Fibroblast of skin of abdomen (primary cell): ENCODE measurements at regions not wholly inside any gene's neighbourhood (a gene's known extent, or its start where the extent isn't known, plus 50 kb on each side); places are given as distances from the start of the nearest gene placed in this dataset.
"Not testable (repeated sequence)": the region's sequence is repeated elsewhere in the genome, so short reads cannot be mapped to it uniquely, and the experiment has no call there.

Source experiments
- DNase-seq: peaks from one replicate; pipeline ENCODE4 v3.0.0-alpha.2; 2013

DNA sequence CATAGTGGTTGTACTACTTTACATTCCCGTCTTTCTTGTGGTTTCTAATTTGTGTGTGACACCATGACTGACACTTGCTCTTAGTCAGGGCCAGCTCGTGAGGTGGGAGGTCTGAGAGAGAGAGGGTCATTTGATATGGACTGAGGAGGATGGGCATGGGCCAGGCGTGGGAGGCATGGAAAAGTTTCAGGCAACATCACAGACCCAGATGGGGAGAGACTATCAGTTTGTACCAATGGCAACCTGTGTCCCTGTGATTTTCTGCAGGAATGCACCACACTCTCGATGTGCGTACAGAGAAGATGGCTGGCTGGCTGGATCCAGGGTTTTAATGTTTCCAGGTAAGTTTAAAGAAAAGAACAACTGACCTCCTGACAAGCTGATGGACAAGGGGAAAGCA is 273.6 kb downstream of the CYRIA start:
- no peak for DNase-seq

- no peak for DNase-seq
Measured at GRCh38 chr2:16390561-16390960, 275.1 kb downstream of the CYRIA start.

DNA sequence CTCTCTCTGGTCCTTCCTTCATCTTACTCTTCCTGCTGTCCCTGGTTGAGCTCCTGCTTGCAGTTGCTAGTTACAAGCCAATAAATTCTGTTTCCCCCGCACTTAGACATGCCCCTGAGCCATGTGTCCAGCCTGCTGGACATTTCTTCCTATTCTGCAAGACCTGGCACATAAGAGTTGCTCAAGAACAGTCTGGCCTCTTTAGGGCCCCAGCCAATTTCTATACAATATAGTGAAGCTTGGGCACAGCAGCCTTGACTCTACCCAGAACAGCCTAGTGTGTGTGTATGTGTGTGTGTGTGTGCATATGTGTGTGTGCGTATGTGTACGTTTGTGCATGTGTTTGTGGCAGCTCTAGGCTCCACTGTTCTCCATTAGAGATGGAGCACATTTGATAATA is 276.0 kb downstream of the CYRIA start:
- no peak for DNase-seq

DNA sequence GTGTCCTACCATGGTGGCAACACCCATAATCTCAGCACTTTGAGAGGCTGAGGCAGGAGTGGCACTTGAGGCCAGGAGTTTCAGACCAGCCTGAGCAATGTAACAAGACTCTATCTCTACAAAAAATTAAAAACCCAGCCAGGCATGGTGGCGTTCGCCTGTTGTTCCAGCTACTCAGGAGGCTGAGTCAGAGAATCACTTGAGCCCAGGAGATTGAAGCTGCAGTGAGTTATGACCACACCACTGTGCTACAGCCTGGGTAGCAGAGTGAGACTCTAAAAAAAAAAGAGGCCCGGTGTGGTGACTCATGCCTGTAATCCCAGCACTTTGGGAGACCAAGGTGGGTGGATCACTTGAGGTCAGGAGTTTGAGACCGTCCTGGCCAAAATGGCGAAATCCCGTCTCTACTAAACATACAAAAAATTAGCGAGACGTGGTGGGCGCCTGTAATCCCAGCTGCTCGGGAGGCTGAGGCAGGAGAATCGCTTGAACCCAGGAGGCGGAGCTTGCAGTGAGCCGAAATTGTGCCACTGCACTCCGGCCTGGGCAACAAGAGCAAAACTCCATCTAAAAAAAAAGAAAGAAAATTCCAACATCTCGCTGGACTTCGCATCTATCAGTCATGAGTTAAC is 277.3 kb downstream of the CYRIA start:
- not testable (repeated sequence) for DNase-seq

- DNase-seq, result no peak
Measured at GRCh38 chr2:16387461-16387984, 278.1 kb downstream of the CYRIA start.

DNA sequence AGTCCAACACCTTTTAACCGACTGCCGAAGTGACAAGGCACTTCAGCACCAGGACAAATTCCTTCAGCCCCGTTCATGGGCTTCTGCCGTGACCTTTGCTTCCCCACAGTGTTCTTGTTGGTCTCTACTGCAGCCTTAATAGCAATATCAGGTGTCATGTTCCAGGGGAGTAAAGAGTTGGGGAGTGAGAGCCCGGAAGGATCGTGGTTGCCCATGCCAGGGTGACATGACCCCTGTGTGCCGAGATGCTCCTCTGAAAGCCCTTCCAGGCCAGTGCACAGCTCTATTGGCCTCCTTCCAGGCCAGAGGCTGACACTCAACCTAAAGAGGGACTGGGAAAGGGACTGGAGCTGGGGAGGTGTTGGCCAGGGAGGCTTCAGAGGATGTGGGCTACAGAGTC is 279.2 kb downstream of the CYRIA start:
- no peak for DNase-seq

- no peak for DNase-seq
Measured at GRCh38 chr2:16386031-16386430, 279.6 kb downstream of the CYRIA start.

GRCh38 chr2:16385341-16385740 is 280.3 kb downstream of the CYRIA start:
- no peak for DNase-seq

GRCh38 chr2:16383411-16383810 is 282.2 kb downstream of the CYRIA start:
- DNase-seq, result no peak

DNA sequence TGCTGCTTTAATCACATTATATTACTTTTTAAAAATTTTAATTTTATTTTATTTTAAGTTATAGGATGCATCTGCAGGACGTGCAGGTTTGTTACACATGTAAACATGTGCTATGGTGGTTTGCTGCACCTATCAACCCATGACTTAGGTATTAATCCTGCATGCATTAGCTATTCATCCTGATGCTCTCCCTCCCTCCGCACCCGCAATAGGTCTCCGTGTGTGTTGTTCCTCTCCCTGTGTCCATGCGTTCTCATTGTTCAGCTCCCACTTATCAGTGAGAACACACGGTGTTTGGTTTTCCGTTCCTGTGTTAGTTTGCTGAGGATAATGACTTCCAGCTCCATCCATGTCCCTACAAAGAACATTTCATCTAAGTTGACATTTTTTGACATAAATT is 283.2 kb downstream of the CYRIA start:
- DNase-seq, result no peak

GRCh38 chr2:16381511-16381910 is 284.1 kb downstream of the CYRIA start:
- DNase-seq, result no peak

- not testable (repeated sequence) for DNase-seq
Measured at GRCh38 chr2:16379901-16380300, 285.7 kb downstream of the CYRIA start.

- DNase-seq, result not testable (repeated sequence)
Measured at GRCh38 chr2:16379061-16379460, 286.6 kb downstream of the CYRIA start.

- DNase-seq, result no peak
Measured at GRCh38 chr2:16378031-16378430, 287.6 kb downstream of the CYRIA start.

DNA sequence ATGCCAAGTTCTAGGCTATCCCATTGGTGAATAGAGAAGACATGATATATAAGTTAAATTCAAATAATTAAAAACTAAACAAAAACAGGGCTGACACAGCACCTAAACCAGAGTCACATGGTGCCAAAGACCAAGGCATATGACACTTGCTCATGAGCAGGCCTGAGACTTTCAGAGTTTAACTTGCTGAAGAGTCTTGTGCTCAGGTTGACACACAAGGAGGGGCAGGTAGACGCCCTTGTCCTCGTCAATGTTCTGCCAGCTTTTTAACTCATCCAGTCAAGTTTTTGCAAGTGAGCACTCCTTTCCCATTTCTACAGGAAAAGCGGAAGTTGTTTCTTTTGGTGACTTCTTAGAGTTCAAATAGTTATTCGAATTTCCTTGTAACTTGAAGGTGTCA is 289.7 kb downstream of the CYRIA start:
- DNase-seq, result no peak

DNA sequence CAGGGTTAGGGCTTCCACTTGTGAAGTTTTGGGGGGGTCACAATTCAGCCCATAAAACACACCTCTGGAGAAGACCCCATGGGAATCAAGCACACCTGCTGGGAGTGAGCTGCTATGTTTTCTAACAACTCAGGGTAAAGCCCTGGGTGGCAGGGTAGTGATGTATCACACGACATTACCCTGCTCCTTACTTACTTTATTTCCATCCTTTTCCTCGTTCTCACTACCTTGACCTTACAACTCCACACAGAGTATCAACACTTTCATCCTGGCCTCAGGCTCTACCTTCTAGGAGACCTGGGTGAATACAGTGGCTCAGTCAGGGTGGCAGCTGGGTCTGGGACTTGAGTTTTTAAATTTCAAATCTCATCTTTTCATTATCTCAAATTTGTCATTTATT is 290.3 kb downstream of the CYRIA start:
- DNase-seq, result no peak

GRCh38 chr2:16374671-16375070 is 291.0 kb downstream of the CYRIA start:
- no peak for DNase-seq

GRCh38 chr2:16373341-16373740 is 292.3 kb downstream of the CYRIA start:
- DNase-seq, result no peak

GRCh38 chr2:16371751-16372150 is 293.9 kb downstream of the CYRIA start:
- DNase-seq, result no peak

- no peak for DNase-seq
Measured at GRCh38 chr2:16368951-16369350, 296.7 kb downstream of the CYRIA start.

DNA sequence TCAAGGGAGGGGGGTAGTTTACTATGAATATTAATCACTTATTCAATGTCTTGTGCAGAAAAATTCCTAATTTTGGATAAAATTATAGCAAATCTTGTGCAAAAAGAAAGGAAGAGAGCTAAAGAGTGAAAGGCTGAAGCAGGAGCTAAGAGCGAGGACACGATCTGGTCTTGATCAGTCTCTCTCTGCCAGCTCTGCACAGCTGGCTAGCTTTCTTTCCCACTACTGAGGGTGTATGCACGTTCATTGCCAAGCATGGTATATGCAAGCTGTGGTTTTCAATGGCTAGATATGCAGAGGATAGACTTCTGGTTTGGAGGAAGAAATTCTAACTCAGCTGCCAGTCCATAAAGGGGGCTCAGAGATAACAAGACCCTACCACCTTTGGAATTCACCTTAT is 297.3 kb downstream of the CYRIA start:
- no peak for DNase-seq

DNA sequence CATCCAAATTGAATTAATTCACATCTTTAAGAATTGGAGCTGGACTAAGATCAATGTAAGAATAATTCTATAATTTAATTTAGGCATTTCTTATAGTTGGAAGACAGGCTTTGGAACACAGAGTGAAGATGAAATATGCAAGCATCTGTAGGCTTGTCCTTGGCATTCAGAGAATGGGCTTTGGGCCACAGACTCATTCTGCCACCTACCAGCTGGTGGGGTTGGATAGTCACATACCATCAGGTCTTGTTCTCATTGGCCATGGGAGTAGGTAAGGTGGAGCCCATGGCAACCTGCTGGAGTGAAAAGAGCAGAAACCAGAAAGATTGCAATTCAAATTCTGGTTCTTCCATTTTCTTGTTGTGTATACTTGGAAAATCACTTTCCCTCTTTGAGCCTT is 300.3 kb downstream of the CYRIA start:
- no peak for DNase-seq

- no peak for DNase-seq
Measured at GRCh38 chr2:16363581-16363980, 302.1 kb downstream of the CYRIA start.

DNA sequence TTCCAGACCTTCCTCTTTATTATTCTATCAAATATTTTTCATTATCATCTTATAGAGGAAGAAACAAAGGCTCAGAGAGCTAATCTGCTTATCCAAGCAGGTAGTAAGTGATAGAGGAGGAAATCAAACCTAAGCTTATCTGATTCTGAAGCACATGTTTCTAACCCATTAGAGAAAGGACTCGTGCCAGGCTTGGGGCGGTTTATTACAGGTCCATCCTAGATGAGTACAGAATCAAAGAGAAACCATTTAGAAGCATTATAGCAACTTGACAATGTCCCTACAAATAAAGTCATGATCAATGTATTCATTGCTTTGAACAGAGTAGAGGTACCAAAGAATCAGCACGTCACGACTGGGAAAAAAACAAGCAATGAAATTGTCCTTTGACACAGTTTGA is 303.0 kb downstream of the CYRIA start:
- no peak for DNase-seq
